ENCODE measurements at regions not wholly inside any gene's neighbourhood (a gene's known extent, or its start where the extent isn't known, plus 50 kb on each side); places are given as distances from the start of the nearest gene placed in this dataset.
"Not testable (repeated sequence)": the region's sequence is repeated elsewhere in the genome, so short reads cannot be mapped to it uniquely, and the experiment has no call there.

DNA sequence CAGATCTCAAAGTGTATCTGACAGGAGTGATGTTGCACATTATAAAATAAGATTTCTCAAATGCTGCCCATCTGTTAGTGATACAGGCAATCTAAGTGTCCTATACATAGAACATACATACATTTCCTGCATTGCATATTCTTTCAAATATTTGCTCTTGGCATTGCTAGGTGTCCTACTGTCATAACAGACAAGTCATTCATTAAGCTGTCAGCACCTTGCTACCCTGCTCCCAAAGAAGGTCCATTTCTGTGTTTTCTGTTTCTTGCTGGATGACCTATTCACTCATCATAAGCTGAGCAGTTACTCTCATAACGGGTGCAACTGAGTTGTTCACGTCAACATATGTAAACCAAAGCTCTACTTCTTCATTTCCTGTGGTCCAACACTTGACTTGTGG, 719.0 kb downstream of the KCNJ2 start:
- DNase-seq, result no peak

DNA sequence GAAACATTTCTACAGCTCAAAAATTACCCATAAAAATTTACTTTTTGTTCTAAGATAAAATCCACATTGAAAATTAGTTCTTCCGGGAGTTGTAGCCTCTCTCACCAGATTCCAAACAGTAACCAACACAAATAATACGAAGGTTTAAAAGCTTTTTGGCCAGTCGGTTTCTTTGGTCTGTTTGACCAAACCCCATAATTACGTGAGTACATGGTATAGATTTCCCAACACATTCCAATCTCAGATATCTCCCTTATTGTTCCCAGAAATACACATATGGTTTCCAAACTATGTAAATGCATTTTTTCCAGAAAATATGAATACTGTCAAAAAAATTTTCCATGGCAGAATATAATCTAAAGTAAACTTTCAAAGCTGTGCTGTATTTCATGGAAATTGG, 722.0 kb downstream of the KCNJ2 start:
- DNase-seq, result no peak

DNA sequence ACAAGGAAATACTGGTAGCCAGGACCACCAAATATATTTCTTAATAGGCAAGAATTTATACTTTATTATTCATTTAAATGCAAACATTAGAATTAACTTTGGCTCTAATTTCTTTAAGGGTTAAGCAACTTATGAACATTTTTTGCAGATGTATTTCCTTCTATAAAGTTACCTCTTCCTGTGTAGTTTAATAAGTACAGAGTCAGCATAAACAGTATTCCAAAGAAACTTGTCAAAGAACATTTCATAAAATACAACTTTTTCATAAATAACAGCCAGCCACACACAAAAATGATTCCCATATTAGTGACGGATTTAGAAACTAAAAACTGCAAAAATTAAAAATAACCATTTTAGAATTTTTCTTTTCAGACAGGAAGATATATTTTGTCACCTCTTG, 723.2 kb downstream of the KCNJ2 start:
- DNase-seq, result no peak

DNA sequence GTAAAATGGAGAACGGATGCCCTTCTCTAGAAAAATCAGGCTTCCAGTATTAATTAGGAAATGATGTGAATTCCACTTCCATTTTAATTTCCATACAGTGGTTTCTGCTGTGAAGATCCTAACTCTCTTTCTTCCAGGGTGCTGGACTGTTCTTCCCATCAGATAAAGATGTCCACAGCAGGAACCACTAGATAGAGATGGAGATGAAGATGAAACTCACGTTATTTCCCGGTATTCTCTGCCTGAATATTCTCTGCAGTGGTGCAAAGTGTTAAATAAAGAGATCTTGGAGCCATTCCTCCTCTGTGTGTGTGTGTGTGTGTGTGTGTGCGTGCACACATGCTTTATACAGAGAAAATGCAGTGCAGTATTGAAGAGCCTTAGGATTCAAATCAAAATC, 727.5 kb downstream of the KCNJ2 start:
- DNase-seq, result no peak

DNA sequence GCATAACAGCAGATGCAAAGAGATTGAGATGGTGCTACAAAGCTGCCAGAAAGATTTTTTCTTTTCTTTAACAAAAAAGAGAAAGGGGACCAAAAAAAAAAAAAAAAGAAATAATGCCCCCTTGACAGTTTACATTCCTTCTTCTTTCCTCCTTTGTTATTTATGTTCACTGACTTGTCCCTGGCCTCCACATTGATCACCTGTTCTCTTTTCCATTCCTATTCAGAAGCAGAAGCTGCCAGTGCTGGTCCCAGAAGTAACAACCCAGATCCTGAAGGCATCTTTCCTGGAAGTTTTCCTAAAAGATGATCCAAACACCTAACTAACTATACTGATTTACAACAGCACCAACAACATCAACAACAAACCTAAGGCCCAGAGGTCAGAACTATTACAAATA, 728.1 kb downstream of the KCNJ2 start:
- no peak for DNase-seq

DNA sequence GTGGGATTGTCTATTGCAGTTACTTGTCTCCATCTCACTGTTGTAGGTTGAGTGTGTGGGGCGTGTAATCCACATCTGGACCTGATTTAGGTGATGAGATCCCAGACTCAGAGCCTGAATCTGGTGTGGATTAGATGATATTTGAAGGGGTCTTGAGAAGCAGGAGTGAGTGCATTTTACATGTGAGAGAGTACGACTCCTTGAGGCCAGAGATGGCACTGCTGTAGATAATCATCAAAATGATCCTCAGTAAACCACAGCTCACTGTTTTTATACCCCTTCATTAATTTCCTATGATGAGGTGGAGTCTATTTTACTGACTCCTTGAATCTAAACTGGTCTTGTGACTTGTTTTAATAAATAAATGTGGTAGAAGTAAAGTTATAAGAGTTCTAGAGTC, 732.5 kb downstream of the KCNJ2 start:
- no peak for DNase-seq

DNA sequence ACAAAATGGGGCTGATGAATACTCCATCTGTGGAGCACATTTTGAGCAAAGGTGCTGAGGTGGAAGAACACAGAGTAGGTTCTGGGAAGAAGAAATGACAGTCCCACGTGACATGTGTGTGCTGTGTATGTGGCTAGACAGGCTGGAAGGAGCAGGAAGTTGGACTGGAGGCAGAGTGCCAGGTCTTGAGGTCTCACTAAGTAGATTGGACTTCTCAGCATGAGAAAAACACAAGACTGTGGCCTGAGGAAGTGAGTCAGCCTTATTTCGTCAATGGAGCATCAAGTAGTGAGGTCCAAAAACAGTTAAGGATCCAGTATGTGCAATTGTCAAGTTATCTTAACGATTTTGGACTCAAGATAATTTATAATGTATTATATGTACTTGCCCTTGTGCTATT, 736.5 kb downstream of the KCNJ2 start:
- no peak for DNase-seq

DNA sequence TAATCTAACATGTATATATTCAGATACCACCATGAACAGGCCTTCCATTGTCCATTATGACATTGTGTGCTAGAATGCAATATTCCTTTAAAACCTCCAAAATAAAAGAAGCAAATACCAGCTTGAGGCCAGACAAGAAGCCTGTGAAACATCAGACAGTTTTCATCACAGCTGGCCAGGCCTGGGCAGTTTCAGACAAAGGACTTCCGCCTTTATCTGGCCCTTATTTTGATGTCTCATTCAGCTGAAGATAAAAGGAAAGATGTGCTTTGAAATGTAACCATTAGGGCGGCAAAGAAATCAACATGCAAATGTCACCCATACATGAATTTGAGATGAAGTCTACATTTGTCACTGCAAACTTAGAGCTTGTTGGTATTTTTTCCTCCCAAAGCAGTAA, 737.5 kb downstream of the KCNJ2 start:
- DNase-seq, result no peak

DNA sequence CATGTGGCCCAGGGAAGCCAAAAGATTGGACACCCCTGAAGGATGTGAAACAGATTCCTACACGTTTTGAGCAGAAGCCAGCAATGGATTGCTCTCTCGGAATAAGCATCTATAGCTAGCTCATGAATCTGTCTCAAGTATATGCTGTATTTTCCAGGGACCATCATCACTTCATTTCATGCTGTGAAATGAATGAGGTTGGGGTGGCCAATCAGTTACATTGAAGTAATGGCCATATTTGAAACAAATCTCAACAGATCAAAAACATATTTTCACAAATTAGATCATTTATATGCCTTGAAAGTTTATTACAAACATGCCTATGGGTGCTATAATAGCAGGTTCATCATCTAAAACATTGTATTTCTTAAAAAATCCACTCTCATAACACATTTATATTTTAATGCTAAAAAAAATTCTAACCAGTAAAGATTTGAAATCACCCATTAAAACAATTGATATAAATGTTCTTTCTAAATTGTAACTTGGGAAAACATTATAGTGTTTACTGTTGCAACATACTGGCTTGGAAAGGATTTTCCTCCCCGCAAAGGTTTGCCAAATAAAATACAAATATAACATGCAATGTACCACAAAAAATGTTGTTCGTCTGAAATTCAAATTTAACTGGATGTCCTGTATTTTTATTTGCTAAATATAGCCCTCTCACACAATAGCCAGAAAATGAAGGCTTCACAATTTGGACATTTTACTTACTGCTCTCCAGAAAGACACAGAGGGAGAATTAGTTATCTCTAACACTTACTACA, 743.6 kb downstream of the KCNJ2 start:
- DNase-seq, result no peak

DNA sequence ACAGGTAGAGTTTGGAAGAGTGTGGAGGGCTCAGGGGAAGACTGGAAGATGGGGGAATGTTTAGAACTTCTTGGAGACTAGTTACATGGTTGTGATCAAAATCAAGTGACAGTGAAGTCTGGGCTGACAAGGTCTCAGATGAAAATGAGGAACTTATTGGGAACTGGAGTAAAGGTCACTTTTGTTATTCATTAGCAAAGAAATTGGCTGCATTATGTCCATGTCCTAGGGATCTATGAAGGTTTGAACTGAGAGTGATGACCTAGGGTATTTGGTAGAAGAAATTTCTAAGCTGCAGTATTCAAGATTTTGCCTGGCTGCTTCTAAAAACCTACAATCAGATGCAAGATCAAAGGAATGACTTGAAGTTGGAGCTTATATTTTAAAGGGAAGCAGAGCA, 747.1 kb downstream of the KCNJ2 start:
- no peak for DNase-seq

DNA sequence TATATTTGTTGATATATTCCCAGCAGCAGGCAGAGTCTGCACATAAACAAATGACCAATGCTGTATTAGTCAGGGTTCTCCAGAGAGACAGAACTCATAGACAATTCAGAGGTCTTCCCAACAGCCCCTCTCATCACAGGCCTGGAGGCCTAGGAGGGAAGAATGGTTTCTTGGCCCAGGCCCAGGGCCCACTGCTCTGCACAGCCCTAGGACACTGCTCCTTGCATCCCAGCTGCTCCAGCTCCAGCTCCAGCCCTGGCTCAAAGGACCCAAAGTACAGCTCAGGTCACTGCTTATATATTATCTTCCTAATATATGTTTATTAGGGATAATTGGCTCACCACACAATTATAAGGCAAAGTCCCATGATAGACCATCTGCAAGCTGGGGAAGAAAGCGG, 749.9 kb downstream of the KCNJ2 start:
- DNase-seq, result no peak

DNA sequence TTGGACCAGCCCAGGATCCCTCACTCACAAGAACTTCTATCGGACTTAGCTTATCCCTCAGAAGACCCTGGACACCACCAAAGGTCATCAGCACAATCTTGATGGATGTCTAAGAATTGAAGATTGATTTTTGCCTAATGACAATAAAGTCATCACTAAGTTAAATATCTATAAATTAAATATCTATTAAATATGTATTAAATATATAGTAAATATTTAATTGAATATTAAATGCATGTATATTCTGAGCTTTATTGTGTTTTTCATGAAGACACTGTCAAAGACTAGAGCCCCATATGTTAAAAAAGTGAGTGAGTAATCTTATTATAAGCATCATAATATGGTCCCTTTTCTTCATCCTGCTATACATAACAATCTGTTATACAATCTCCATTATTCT, 751.1 kb downstream of the KCNJ2 start:
- no peak for DNase-seq

DNA sequence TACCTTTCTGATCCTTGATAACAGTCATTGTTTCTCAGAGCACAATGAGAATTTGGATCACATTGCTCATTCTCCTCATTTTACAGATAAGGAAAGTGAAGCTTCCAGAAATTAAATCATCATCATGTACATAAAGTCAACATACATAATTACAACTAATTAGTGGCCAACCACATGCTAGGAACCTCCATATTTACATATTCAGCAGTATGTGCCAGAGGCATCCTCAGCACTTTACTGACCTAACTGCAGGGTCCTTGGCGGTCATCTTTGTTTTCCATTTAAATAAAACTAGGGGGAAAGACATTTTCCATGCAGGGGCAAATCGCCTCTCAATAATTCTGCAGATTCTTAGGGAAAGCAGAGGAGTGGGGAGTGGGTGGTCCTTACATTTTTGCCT, 752.9 kb downstream of the KCNJ2 start:
- no peak for DNase-seq

DNA sequence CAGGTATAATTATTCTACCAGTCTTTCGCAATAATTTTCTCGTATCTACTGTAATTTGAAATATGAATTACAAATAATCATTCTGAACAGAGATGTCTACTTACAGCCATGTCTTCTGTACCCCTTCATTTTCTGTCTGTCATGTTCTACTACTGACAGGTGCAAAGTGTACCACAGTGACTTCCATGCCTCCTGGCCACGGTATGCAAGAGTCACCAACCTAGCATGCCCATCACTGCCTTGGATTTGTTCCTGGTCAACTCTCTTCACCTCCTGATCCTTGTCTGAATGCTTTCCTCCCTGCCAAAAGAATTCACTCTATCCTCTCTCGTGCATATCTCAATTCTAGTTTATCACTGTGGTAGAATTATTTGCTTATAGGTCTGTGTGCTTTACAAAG, 755.4 kb downstream of the KCNJ2 start:
- no peak for DNase-seq

DNA sequence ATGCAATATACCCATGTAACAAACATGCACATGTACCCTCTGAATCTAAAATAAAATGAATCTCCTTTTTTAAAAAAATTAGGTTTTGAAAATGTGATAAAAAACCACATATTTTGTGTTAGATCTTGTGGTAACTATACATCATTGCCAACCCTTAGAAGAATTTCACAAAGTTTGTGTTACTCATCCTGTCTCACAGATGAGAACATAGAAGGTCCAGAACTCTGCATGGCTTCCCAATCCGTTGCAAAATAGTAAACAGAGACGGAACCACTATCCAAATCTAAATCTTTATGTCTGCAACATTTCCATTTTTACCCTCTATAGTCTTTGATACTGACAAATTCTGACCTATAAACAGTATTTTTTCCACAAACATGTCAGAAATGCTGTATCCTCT, 759.9 kb downstream of the KCNJ2 start:
- no peak for DNase-seq

DNA sequence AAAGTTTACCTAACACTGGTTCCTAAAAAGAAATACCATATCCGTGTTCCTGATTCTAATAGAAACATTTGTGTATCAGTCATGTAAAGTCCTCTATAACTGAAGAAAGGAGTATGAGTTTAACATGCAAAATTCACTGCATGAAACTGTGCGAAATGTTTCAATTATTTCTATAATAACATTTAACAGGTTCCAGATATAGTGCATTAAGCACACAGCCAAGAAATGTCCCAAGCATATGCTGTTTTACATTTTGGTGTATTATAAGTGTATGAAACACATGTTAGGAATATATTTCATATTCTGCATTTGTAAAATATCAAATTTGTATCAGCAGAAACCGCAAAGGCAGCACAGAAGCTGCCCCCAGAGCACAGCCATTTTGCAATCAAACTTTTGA, 764.9 kb downstream of the KCNJ2 start:
- no peak for DNase-seq

DNA sequence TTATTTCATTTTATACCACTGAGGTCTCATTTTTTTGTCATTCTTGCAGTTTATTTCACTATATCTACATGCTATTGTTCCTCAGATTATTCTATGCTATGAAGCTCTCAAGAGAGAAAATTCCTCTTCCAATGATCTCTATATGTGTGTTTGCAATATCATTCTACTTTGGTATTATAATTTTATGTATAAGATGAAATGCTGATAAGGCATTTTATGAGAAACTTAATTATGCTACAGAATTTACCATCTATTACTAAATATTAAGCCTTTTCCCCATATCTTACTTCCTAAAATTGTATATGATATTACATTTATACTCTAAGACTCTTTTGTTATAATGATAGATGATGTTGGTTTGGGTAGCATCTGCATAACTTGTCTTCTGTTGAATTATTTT, 765.5 kb downstream of the KCNJ2 start:
- no peak for DNase-seq

DNA sequence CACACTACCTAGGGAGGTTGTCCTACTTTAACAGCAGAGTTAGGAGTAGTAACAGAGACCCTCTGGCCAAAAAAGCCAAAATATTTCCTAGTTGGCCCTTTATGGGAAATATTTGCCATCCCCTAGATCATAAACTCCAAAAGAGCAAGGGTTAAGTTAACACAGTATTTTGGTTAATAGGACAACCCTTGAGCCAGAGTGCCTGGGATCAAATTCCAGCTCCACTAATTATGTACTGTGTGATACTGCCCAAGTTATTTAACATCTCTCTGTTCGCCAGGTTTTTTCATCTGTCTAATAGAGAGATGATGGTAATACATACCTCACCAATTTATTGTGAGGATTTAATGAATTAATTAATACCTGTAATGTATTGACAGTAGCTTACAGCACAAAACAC, 767.4 kb downstream of the KCNJ2 start:
- no peak for DNase-seq

DNA sequence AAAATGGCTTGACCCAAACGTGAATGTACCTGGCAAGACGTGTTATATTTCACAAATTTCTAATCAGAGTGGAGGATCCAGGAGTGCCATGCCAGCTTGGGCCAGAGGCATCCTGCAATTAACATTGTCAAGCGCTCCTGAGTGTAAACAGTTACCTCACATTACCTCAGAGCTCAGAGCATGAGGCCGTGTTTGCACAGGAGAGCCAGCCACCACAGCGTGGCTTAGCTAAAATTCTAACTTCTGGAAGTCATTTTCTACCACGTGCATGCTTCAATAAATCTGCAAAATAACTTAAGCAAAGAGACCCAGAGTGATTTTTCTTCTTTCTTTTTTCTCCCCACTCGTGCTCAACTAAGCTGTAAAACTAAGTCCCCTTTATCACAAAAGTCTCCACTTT, 769.0 kb downstream of the KCNJ2 start:
- DNase-seq, result no peak

DNA sequence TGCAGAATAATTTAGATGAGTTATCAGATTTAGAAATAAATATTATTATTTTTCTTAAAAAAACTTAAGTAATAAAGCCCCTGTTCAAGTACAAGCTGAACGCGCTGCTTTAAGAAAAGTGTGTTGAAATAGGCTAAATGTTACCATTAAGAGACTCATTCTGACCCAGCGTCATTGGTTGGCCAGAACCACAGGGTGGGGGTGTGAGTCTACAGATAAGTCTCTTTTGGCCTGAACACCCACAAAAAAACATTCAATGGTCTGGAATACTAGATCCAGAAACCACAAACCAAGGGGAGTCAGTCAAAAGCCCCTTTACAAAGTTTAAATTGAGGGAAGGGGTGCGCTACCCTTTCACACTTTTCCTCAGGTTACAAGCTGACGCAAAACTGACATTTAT, 776.1 kb downstream of the KCNJ2 start:
- no peak for DNase-seq

DNA sequence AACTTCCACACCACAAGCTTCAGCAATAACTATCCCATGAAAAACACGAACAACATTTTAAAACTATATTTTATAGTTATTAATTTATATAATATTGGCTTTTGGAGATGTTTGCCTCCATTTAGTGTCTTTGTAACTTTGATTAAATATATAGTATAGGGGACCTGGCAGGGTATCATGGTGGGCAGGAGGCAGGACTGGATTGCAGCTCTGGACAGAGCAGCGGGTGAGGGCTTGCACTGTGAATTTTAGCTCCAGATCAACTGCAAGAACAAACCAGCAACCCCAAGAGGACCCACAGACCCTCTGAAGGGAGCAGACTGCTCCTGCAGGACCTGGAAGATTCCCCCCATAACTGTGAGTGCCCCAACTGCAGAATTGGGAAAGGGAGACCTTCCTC, 777.9 kb downstream of the KCNJ2 start:
- no peak for DNase-seq

DNA sequence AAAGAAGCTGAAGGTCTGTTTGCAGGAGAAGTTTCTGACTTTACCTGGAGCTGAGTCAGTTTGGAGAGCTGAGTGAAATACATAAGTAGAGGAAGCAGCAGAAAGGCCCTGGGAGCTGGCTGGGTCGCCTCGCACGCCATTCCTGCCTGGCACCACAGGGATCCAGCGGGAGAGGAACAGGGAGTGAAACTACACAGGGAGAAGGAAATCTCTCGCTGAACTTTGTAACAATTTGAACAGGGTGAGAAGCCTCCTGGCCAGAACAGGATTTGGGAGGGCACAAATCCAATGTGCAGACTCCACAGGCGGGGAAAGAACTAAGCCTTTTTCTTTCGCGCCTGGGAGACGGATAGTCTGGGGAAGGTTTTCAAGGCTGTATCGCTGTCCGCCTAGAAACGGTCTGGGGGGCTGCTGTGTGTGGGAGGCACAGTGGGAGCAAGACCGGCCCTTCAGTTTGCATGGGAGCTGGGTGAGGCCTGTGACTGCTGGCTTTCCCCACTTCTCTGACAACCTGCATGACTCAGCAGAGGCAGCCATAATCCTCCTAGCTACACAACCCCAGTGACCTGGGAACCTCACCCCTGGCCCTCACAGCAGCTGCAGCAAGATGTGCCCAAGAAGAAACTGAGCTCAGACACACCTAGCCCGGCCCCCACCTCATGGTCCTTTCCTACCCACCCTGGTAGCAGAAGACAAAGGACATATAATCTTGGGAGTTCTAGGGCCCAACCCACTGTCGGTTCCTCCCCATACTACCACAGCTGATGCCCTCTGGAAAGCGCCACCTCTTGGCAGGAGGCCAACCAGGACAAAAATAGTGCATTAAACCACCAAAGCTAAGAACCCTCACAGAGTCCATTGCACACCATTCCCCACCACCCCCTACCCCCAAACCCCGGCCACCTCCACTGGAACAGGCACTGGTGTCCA, 778.6 kb downstream of the KCNJ2 start:
- DNase-seq, result no peak

DNA sequence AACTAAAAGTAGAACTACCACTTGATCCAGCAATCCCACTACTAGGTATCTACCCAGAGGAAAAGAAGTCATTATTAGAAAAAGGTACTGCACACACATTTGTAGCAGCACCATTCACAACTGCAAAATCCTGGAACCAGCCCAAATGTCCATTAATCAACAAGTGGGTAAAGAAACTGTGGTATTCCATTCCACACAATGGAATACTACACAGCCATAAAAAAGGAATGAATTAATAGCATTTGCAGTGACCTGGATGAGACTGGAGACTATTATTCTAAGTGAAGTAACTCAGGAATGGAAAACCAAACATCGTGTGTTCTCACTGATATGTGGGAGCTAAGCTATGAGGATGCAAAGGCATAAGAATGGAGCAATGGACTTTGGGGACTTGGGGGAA, 783.8 kb downstream of the KCNJ2 start:
- not testable (repeated sequence) for DNase-seq

DNA sequence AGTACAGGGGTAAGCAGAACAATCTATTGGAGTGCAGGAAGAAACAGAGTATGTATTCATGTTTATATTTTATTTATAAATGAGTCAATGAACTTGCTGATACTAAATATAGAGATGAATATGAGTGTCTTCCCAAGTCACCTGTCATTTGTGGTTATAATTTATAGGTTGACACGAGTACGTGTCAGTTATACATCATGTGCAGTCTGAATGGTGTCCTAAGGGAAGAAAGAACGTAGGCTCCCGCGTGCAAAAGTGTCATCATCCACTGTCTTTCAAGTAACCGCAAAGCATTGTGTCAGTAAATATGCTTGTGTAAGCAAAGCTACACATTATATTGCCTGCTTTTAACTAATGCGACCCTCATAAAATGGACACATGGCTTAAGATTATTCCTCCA, 786.1 kb downstream of the KCNJ2 start:
- DNase-seq, result no peak

DNA sequence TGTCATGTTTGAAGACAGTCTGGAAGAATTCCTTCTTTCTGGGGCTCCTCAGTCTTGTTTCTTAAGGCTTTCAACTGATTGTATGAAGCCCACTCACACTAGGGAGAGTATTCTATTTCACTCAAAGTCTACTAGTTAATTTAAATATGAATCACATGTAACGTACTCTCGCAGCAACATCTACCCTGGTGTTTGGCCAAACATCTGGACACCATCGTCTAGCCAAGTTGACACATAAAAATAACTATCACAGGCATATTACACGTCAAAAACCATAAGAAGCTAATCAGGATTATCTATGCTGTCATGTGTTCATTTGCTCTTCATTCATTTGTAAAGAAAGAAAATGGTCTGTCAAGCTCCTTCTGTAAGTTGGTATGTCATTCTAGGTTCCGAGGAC, 787.4 kb downstream of the KCNJ2 start:
- no peak for DNase-seq
